Endodermal cell (in vitro differentiated cells): ENCODE measurements at regions not wholly inside any gene's neighbourhood (a gene's known extent, or its start where the extent isn't known, plus 50 kb on each side); places are given as distances from the start of the nearest gene placed in this dataset.

Experiments used
- DNase-seq: peaks from one replicate; pipeline ENCODE4 v3.0.0-alpha.2; 2017
- H3K27ac ChIP-seq: 2 replicates; pipeline ENCODE4 v1.5.1; 2013; ENCODE audit warnings: mild to moderate bottlenecking, low read depth, low read length, moderate library complexity
- H3K27me3 ChIP-seq: 2 replicates; pipeline ENCODE4 v1.6.1; 2013; ENCODE audit warnings: mild to moderate bottlenecking, low read length, moderate library complexity; ENCODE audit not compliant: insufficient read depth, control insufficient read depth, poor library complexity, severe bottlenecking
- H3K36me3 ChIP-seq: 2 replicates; pipeline ENCODE4 v1.7.0; 2013; ENCODE audit warnings: mild to moderate bottlenecking, low read length, moderate library complexity; ENCODE audit not compliant: control insufficient read depth, insufficient read depth
- H3K4me1 ChIP-seq: one replicate; pipeline ENCODE4 v1.7.0; 2013; ENCODE audit warnings: low read length; ENCODE audit not compliant: control insufficient read depth, insufficient read depth
- H3K4me3 ChIP-seq: 2 replicates; pipeline ENCODE4 v1.5.1; 2013; ENCODE audit warnings: mild to moderate bottlenecking, low read length, moderate library complexity
- H3K9ac ChIP-seq: 2 replicates; pipeline ENCODE4 v1.6.1; 2013; ENCODE audit warnings: mild to moderate bottlenecking, low read length, moderate library complexity; ENCODE audit not compliant: poor library complexity, severe bottlenecking; ENCODE audit errors: extremely low read depth
- H3K9me3 ChIP-seq: 2 replicates; pipeline ENCODE4 v1.6.1; 2013; ENCODE audit warnings: mild to moderate bottlenecking, low read length, moderate library complexity; ENCODE audit not compliant: control insufficient read depth
- H3K27ac Mint-ChIP-seq: 2 replicates; pipeline ENCODE4 v1.8.0; 2020; ENCODE audit warnings: mixed read lengths
- H3K27me3 Mint-ChIP-seq: 2 replicates; pipeline ENCODE4 v1.8.0; 2021; ENCODE audit warnings: mild to moderate bottlenecking, mixed read lengths; ENCODE audit not compliant: insufficient read depth
- H3K36me3 Mint-ChIP-seq: 2 replicates; pipeline ENCODE4 v1.8.0; 2020; ENCODE audit warnings: low read depth, mixed read lengths
- H3K4me1 Mint-ChIP-seq: 2 replicates; pipeline ENCODE4 v1.8.0; 2020; ENCODE audit warnings: mixed read lengths
- H3K4me3 Mint-ChIP-seq: 2 replicates; pipeline ENCODE4 v1.8.0; 2020; ENCODE audit warnings: mild to moderate bottlenecking, moderate library complexity, mixed read lengths
- H3K9me3 Mint-ChIP-seq: 2 replicates; pipeline ENCODE4 v1.8.0; 2020; ENCODE audit warnings: mild to moderate bottlenecking, mixed read lengths
- WGBS, 2 experiments: methylation state at CpG; one replicate each; pipeline versions ENCODE4 v1.1.5 to v1.1.7; 2013; ENCODE audit warnings: missing lambda C conversion rate in 2 of 2, mixed read lengths in 1 of 2; ENCODE audit not compliant: insufficient coverage in 1 of 2, insufficient read length in 1 of 2; 5-methylcytosine and 5-hydroxymethylcytosine counted together
- TF ChIP-seq, protein P1 (sequence below): fragments of 200-600 bp; sonication (generic); conservative IDR thresholded peaks from 2 replicates; pipeline ENCODE4 v1.5.0; 2021; ENCODE audit warnings: antibody characterized with exemption, mild to moderate bottlenecking

DNA sequence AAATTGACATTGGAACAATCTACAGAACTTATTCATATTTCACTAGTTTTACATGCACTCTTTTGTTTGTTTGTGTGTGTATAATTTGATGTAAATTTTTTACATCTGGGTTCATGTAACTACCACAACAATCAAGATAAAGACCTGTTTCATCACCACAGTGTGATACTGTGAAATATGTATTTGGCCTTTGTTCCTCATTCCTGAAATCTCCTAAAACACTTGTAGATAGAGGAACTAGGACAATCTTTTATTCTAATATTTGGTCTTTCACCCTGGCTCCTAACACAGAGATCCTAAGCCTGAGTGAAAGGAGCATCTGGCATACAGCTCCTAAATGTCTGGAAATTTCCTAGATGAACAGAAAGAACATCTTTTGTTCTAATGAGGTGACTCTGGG lies 155.0 kb upstream of the GPR149 start:
- H3K9me3 Mint-ChIP-seq, result no peaks in the 10 kb centered on the region
- Histone ChIP-seq H3K36me3 (no peaks in the 10 kb centered on the region), H3K4me1 (no peaks in the 10 kb centered on the region), H3K27me3 (no peaks in the 10 kb centered on the region), H3K9ac (no peak overlapping the region), H3K9me3 (no peaks in the 10 kb centered on the region), H3K27ac (no peak overlapping the region), H3K4me3 (no peak overlapping the region)
- H3K4me1 Mint-ChIP-seq, result peaks cover 3% of the 10 kb centered on the region
- no peaks in the 10 kb centered on the region for H3K36me3 Mint-ChIP-seq
- TF ChIP-seq, protein P1, sequence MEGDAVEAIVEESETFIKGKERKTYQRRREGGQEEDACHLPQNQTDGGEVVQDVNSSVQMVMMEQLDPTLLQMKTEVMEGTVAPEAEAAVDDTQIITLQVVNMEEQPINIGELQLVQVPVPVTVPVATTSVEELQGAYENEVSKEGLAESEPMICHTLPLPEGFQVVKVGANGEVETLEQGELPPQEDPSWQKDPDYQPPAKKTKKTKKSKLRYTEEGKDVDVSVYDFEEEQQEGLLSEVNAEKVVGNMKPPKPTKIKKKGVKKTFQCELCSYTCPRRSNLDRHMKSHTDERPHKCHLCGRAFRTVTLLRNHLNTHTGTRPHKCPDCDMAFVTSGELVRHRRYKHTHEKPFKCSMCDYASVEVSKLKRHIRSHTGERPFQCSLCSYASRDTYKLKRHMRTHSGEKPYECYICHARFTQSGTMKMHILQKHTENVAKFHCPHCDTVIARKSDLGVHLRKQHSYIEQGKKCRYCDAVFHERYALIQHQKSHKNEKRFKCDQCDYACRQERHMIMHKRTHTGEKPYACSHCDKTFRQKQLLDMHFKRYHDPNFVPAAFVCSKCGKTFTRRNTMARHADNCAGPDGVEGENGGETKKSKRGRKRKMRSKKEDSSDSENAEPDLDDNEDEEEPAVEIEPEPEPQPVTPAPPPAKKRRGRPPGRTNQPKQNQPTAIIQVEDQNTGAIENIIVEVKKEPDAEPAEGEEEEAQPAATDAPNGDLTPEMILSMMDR, result no peak
- no peak overlapping the region for H3K4me3 Mint-ChIP-seq
- no peak for DNase-seq
- H3K27me3 Mint-ChIP-seq, result no peaks in the 10 kb centered on the region
- H3K27ac Mint-ChIP-seq, result no peak overlapping the region

DNA sequence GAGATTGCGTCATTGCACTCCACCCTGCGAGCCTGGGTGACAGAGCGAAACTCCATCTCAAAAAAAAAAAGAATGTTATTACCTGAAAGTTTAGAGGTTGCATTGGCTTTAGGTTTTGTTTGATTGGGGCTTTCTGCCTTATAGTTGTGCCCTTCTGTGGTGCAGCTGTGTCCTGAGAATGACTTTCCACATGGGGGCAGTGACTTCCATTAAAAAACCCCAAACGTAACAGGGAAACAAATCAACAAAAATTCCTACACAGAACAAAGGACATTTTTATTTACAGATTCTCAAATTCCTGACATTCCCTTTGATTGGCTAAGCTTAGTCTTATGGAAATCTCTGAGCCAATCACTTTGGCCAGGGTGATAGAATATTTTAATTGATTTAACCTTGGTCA lies 154.1 kb upstream of the GPR149 start:
- Histone ChIP-seq H3K36me3 (no peaks in the 10 kb centered on the region), H3K27ac (no peak overlapping the region), H3K9ac (no peak overlapping the region), H3K9me3 (no peaks in the 10 kb centered on the region), H3K4me3 (no peak overlapping the region), H3K27me3 (no peaks in the 10 kb centered on the region), H3K4me1 (no peaks in the 10 kb centered on the region)
- H3K4me3 Mint-ChIP-seq, result no peak overlapping the region
- TF ChIP-seq, protein P1, result peak; percentile 70
- H3K9me3 Mint-ChIP-seq, result no peaks in the 10 kb centered on the region
- no peaks in the 10 kb centered on the region for H3K36me3 Mint-ChIP-seq
- H3K27ac Mint-ChIP-seq, result no peak overlapping the region
- peaks cover 3% of the 10 kb centered on the region for H3K4me1 Mint-ChIP-seq
- DNase-seq, result peak; percentile 54
- 80 to 91% methylated on average over 1 to 4 of the region's 4 CpGs for WGBS, 2 experiments
- no peaks in the 10 kb centered on the region for H3K27me3 Mint-ChIP-seq

- Mint-ChIP-seq H3K4me3 (no peak overlapping the region), H3K27ac (no peak overlapping the region), H3K36me3 (no peaks in the 10 kb centered on the region), H3K4me1 (peaks cover 3% of the 10 kb centered on the region), H3K9me3 (no peaks in the 10 kb centered on the region), H3K27me3 (no peaks in the 10 kb centered on the region)
- Histone ChIP-seq H3K27ac (no peak overlapping the region), H3K4me3 (no peak overlapping the region), H3K9me3 (no peaks in the 10 kb centered on the region), H3K27me3 (no peaks in the 10 kb centered on the region), H3K4me1 (no peaks in the 10 kb centered on the region), H3K9ac (no peak overlapping the region), H3K36me3 (no peaks in the 10 kb centered on the region)
- TF ChIP-seq, protein P1, result no peak
- WGBS, 2 experiments, result 91 to 100% methylated on average over 1 to 4 of the region's 4 CpGs
- DNase-seq, result no peak
Measured at GRCh38 chr3:154583086-154583634, 153.2 kb upstream of the GPR149 start.
